ENCODE measurements at regions not wholly inside any gene's neighbourhood (a gene's known extent, or its start where the extent isn't known, plus 50 kb on each side); places are given as distances from the start of the nearest gene placed in this dataset.

DNA sequence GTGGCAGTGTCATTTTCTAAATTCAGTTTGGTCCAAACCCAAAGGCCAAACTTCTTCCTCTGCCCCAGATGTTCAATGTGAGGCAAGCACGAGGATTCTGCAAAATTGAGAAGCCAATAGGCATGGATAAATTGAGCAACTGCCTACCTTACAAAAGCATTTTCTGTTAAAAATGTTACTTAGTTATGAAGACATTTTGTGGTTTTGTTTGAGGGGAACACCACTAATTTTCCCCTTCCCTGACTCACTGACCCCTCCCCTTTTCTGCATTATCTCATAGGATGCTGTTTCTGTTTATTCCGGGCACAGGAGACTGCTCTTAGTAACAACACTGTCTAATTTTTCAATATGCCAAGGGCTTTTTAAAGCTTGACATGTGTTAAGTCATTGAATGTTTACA lies 462.8 kb downstream of the INSC start:
- DNase-seq, result no peak
- TF ChIP-seq, protein P1, sequence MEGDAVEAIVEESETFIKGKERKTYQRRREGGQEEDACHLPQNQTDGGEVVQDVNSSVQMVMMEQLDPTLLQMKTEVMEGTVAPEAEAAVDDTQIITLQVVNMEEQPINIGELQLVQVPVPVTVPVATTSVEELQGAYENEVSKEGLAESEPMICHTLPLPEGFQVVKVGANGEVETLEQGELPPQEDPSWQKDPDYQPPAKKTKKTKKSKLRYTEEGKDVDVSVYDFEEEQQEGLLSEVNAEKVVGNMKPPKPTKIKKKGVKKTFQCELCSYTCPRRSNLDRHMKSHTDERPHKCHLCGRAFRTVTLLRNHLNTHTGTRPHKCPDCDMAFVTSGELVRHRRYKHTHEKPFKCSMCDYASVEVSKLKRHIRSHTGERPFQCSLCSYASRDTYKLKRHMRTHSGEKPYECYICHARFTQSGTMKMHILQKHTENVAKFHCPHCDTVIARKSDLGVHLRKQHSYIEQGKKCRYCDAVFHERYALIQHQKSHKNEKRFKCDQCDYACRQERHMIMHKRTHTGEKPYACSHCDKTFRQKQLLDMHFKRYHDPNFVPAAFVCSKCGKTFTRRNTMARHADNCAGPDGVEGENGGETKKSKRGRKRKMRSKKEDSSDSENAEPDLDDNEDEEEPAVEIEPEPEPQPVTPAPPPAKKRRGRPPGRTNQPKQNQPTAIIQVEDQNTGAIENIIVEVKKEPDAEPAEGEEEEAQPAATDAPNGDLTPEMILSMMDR (IDR thresholded peaks at IDR 0.05 in 8 of 11, conservative IDR thresholded peaks at IDR 0.05 in 3 of 11), result no peak
- no peak for TF ChIP-seq POLR2AphosphoS5 (IDR thresholded peaks at IDR 0.05)
- TF ChIP-seq POLR2A (IDR thresholded peaks at IDR 0.05), result no peak
- WGBS, 5 donors, result 45 to 73% (median 55%) methylated on average over 2 of the region's 2 CpGs
- Histone ChIP-seq H3K9me3 (no peaks in the 10 kb centered on the region), H3K4me1 (no peaks in the 10 kb centered on the region), H3K27me3 (replicated peaks in 1 of 7) (no peaks in the 10 kb centered on the region), H3K27ac (peak overlapping the region in 7 of 8 donors; percentile 39 to 92 (median 87)), H3K4me3 (peak overlapping the region in 1 of 8 donors; percentile 6), H3K36me3 (no peaks in the 10 kb centered on the region)
- intact Hi-C loops (cut with DNase I; ENCODE audit: low total_unique reads), result no loop called here

DNA sequence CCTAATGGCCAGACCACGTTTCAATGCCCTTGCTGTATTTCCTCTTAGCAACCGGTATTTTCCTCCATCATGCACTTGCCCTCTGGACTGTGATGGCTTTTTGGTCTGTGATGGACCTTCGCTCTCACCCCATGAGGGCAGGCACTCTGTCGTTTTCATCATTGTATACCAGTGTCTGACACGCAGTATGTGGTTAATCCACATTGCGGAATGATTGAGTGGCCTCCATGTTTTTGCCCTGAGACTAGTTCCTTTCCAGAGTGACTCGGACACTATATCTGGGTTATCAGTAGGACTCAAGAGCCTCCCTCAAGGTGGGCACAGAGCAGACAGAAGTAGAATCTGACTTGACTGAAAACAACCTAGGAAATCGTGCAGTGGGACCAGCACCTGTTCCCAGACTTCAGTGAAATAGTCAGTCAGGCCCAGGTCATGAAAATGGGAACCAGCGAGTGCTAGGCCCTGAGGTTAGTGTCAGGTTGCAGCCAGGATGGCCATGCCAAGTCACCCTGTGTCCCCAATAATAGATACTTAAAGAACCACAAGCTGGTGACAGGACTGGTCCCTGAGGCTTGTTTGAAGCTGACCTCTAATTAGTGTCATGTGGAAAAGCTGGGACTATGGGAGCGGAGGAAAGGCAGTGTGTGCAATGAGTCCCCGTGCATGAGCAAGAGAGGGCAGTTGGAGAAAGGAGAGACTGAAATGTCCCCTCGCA lies 464.7 kb downstream of the INSC start:
- Histone ChIP-seq H3K4me1 (no peaks in the 10 kb centered on the region), H3K27ac (peak overlapping the region in 7 of 8 donors; percentile 62 to 92 (median 87)), H3K4me3 (peak overlapping the region in 1 of 8 donors; percentile 19), H3K27me3 (replicated peaks in 1 of 7) (no peaks in the 10 kb centered on the region), H3K9me3 (no peaks in the 10 kb centered on the region), H3K36me3 (no peaks in the 10 kb centered on the region)
- TF ChIP-seq POLR2AphosphoS5 (IDR thresholded peaks at IDR 0.05) (no peak), POLR2A (IDR thresholded peaks at IDR 0.05) (no peak)
- TF ChIP-seq, protein P1 (IDR thresholded peaks at IDR 0.05 in 8 of 11, conservative IDR thresholded peaks at IDR 0.05 in 3 of 11), result no peak
- intact Hi-C loops (cut with DNase I; ENCODE audit: low total_unique reads), result no loop called here
- DNase-seq, result no peak
- WGBS, 5 donors, result 71 to 87% (median 78%) methylated on average over 12 of the region's 12 CpGs

DNA sequence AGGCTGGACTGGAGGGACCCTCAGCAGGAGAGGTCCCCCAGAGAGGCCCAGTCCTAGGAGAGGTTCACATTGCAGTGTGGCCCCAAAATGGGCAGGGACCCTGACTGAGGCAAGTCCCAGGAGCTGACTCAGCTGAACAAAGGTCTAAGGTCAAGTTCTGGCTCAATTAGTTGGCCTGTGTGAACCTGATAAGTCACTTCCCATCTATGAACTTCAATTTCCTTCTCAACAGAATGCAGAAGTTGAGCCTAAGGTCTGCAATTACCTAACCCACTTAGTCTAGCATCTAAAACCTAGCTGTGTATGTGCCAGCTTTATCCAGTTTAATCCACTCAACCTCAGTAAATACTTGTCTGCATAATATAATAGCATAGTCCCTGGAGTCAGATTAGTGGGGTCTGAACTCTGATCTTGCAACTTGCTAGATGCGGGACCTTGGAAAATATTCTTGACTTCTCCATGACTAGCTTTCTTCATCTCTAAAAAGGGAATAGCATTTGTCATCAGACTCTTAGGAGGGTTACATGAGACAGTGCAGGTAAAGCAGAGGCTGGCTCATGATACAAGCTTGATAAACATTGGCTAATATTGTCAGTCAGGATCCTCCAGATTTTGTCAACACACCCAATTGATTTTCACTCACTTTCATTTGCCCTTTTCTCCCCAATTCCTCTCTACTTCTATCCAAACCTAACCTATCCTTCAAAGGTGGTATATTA lies 465.5 kb downstream of the INSC start:
- no peaks in the 10 kb centered on the region for H3K36me3 ChIP-seq
- WGBS, 5 donors, result 75 to 89% (median 85%) methylated on average over 1 of the region's 1 CpG
- H3K4me3 ChIP-seq, result peak overlapping the region in 1 of 8 donors; percentile 19
- no peaks in the 10 kb centered on the region for H3K4me1 ChIP-seq
- intact Hi-C loops (cut with DNase I; ENCODE audit: low total_unique reads), result no loop called here
- DNase-seq, result no peak
- H3K9me3 ChIP-seq, result no peaks in the 10 kb centered on the region
- peak overlapping the region in 7 of 8 donors; percentile 62 to 92 (median 87) for H3K27ac ChIP-seq
- no peak for TF ChIP-seq POLR2A (IDR thresholded peaks at IDR 0.05)
- TF ChIP-seq, protein P1 (IDR thresholded peaks at IDR 0.05 in 8 of 11, conservative IDR thresholded peaks at IDR 0.05 in 3 of 11), result no peak
- TF ChIP-seq POLR2AphosphoS5 (IDR thresholded peaks at IDR 0.05), result peak in 1 of 3 donors; percentile 46
- H3K27me3 ChIP-seq (replicated peaks in 1 of 7), result no peaks in the 10 kb centered on the region

DNA sequence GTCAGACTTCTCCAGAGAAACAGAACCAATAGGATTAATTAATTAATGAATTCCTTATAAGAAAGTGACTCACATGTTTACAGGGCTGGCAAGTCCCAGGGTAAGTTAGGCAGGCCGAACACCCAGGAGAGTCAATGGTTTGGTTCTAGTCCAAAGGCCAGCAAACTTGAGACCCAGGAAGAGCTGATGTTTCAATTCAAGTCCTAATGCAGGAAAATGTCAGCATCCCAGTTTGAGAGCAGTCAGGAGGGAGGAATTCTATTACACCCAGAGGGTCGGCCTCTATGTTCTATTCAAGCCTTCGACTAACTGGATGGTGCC lies 466.0 kb downstream of the INSC start:
- intact Hi-C loops (cut with DNase I; ENCODE audit: low total_unique reads), result no loop called here
- 84 to 93% (median 91%) methylated on average over 3 of the region's 3 CpGs for WGBS, 5 donors
- H3K27ac ChIP-seq, result peak overlapping the region in 7 of 8 donors; percentile 62 to 92 (median 87)

More for the DNA sequence above, 466.0 kb downstream of the INSC start:
- Histone ChIP-seq H3K27me3 (replicated peaks in 1 of 7) (no peaks in the 10 kb centered on the region), H3K36me3 (no peaks in the 10 kb centered on the region), H3K4me1 (no peaks in the 10 kb centered on the region), H3K4me3 (peak overlapping the region in 1 of 8 donors; percentile 19), H3K9me3 (no peaks in the 10 kb centered on the region)
- DNase-seq, result no peak
- TF ChIP-seq POLR2AphosphoS5 (IDR thresholded peaks at IDR 0.05) (no peak), POLR2A (IDR thresholded peaks at IDR 0.05) (no peak)
- TF ChIP-seq, protein P1 (IDR thresholded peaks at IDR 0.05 in 8 of 11, conservative IDR thresholded peaks at IDR 0.05 in 3 of 11), result no peak
